GM18867 (cell line): ENCODE measurements at regions not wholly inside any gene's neighbourhood (a gene's known extent, or its start where the extent isn't known, plus 50 kb on each side); places are given as distances from the start of the nearest gene placed in this dataset.
"Not testable (repeated sequence)": the region's sequence is repeated elsewhere in the genome, so short reads cannot be mapped to it uniquely, and the experiment has no call there.

Source experiments
- ATAC-seq: cut with Tn5 transposase; IDR thresholded peaks from one replicate; pipeline ENCODE4 v1.9.1; 2021; ENCODE audit warnings: mild to moderate bottlenecking, moderate library complexity; ENCODE audit not compliant: unreplicated experiment

DNA sequence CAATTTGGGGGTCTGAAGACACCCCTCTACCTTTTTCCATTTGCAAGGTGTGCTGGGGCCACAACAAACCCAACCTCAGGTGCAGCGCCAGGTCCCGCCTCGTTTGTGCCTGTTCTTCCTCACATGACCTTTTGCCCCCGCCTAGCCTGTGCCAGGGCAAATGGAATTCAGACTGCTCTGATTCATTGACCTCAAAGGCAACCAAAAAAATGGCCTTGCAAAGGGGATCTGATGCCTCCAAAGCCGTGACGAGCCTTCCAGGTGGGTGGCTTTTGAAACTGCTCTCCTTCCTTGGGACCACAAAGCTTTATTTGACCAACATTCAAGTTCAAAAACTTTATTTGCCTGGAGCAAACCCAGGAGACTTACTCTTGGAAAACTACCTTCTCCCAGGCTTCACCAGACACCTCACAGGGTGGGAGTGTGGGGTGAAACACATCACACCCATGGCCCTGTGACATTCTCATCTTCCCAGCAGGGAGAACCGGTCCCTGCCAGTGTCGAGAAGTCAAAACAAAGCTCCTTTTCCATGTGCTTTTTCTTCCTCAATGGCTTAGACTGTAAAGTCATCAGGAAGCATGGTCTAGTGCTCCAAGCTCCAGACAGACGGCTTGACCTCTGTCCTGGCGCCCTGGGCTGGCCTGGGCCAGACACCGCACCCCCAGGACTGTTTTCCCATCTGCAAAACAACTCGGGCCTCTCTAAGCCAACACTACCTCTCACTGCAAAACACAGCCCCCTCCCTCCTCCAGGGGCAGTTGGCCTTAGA is 103.9 kb upstream of the HES1 start:
- ATAC-seq = no peak

DNA sequence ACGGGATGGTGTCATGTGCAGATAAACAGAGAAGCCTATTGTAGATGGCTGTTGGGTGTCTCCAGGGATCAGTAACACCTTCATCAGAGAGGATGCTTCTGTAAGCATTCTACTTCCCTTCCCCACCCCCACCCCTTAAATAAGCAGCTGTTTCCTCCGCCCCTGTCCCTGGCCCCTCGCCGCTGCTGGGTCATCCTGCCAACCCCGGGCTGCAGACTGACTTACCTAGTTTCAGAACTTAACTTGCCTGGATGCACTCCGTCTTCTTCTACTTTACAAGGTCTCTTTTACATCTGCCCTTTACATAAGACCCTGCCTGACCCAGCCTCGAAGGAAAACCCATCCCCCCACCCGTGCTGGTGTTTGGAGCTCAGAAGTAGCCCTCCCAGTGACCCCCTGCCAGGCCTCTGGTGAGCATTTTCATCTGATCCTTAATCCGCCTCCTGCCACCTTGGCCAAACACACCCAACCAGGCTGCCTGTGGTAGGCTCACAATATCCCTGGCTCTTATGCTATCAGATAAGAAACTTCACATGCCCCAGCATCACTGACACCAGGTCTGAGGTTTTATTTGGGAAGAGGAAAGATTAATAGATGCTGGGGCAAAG is 103.0 kb upstream of the HES1 start:
- no peak for ATAC-seq

DNA sequence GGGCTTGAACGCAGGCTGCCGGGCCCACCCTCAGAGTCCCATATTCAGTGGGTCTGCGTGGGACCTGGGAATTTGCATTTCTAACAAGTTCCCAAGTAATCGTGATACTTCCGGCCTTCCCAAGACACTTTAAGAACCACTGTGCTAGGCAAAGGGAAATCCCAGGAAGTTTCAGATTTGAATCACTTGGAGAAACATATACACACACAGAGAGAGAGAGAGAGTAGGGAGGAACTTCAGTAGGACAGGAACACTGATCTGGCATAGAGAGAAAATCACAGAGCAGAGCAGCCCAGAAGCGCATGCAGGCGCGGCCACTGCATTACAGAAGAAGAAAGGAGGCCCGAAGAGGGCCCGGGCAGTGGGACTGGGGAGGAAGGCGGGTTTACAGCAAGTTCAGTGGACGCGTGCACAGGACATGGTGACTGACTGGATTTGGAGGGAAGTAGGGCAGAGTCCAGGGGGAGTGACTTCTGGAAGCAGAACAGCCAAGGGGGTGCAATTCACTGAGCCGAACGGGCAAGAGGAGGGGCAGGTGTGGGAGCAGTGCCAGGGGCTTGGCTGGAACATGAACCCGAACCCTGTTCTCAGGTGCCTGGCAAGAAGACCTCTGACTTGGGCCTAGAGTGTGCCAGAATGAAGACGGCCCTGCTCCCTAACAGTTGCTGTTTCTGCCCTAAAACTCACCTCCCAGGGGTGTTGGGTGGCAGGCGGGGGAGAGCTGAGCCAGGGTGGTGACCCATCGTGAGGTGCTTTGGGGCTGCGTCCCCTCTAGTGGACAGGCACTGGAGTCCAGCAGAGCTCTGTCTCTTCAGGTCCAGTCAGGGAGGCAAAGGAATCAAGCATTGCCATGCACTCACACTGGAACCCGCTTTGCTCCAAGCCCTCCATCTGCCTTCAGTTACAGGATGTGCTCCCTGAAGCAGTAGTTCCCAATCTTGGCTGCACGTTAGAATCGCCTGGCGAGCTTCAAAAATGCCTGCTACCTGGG is 101.3 kb upstream of the HES1 start:
- ATAC-seq = no peak

DNA sequence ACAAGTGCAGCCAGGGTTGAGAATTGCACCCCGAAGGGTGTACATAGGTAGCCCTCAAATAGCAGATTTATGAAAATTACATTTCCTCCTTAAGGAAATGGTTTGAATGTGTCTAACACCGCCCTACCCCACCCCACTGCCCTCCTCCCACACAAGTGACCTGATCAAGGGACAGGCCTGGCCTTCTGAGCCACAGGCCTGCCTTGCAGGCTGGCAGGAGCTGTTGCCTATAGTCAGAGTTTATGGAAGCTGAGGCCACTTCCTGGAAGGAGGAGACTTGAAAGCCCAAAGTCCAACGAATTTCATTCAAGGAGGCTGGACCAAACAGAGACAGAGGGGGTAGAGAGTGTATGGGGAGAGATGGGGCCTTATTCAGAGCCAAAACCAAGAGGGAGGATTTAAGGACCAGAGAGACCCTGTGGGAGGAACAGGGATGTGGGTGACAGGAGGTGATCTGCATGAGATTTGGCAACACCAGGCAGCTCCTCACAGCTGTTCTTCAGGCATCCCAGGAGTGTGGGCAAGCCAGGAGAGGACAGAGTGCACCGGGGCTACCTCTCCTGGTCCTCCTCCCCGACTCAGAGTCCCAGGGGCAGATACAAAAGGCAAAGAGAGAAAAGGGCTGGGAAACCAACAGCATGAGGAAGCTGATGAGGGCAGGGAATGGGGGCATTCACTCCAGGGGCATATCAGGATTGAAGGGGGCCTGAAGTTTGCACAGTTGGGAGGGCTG is 100.4 kb upstream of the HES1 start:
- ATAC-seq = no peak

DNA sequence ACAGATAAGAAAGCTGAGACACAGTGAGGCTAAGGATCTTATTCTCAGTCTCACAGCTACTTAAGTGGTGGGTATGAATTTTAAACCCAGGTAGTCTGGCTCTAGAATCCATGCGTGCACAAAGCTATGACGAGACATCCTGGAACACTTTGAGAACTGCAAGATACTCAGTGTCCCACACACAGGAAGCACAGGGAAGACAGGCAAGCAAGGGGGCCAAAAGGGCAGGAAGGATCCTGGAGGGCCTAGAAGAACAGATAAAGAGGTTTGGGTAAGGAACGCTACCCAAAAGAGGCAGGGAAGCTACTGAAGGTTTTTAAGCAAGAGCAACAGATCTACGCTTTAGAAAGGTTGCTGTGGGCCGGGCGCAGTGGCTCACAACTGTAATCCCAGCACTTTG is 99.1 kb upstream of the HES1 start:
- no peak for ATAC-seq

DNA sequence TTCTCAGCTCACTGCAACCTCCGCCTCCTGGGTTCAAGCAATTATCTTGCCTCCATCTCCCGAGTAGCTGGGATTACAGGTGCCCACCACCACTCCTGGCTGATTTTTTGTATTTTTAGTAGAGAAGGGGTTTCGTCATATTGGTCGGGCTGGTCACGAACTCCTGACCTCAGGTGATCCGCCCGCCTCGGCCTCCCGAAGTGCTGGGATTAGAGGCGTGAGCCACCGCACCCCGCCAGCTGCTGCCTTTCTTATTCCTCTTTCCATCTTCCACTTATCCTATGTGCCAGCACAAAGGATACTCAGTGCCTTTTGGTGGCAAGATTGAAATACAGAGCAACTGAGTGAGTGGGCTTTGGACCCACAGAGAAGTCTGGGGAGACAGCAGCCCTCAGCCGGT is 97.6 kb upstream of the HES1 start:
- ATAC-seq = not testable (repeated sequence)

DNA sequence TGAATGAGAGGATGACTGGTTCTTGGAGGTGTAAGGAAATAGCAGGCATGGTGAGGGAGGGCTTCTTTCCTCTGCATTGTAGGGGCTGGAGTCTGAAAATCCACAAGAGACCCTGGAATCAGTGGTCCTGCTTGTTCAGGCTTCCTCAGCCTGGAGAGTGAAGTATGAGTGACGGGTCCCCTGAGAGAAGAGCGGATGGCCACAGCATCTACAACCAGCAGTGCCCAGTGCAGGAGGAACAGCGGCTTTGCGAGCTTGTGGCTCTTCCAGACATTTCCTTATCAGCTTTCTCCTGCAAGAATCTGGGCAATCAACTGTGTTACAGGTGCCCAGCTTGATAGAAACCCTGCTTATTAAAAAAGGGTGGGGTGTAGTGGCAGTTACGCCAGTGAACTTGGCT is 97.0 kb upstream of the HES1 start:
- ATAC-seq = no peak

DNA sequence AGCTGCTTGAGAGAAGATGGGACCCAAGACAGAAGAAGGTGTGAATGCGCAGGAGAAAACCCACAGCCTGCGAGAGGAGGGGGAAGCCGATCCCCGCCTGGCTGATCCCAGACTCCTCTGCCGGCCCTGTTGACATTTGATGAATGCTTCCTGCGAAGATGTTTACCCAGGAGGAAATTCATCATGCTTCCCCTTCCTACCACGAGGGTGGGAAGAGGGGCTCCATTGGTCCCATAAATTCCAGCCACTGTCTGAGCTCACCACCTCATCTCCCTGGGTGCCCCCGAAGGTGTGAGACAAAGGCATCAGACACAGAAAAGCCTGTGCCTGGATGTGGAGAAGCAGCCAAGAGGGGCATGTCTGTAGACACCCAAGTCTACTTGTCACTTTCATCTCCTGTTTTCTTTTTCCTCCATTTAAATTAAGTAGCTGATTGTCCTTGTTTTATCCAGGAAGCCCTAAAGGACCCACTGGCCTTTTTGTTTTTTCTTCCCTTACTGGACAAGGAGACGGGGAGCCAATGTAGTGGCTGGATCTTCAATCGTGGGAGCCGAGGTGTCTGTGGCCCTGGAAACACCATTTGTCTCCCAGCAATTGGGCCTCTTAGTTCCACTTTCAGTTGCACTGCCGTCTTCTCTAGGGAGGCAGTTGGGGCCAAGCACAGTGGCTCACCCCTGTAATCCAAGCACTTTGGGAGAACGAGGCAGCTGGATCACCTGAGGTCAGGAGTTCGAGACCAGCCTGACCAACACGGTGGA is 95.3 kb upstream of the HES1 start:
- ATAC-seq = no peak

DNA sequence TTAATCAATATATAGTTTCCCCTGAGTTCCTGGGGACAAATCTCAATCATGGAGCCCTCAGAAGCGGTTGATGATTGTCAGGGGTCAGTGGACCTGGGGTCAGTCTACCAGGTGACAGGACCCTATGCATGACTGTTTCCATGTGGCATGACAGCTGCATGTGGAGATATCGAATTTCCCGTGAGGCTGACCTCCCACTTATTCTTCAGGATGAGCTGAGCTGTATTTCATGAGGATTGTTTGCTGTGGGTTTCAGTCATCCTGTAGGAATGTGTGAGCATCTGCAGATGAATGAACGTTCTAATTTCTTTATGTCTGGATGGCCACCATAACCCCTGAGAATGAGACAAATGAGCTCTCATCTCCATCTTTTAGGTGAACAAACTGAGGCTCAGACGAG is 93.0 kb upstream of the HES1 start:
- no peak for ATAC-seq

DNA sequence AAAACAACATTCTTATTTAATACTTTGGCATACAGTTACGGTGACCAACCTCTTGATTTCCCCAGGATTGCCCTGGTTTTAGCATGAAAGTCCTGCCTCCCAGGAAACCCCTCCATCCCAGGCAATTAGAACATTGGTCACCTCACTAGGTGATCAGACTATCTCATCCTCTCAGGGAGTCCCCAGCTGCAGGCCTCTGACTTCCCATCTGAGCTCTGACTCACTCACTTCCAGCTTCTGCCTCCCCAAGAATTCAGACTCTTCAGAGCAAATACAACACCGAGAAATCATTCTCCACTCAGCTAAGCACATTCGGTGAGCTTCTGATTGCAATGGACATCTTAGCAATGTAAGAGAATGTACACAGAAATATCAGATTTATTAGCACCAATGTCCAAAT is 92.4 kb upstream of the HES1 start:
- ATAC-seq = no peak

DNA sequence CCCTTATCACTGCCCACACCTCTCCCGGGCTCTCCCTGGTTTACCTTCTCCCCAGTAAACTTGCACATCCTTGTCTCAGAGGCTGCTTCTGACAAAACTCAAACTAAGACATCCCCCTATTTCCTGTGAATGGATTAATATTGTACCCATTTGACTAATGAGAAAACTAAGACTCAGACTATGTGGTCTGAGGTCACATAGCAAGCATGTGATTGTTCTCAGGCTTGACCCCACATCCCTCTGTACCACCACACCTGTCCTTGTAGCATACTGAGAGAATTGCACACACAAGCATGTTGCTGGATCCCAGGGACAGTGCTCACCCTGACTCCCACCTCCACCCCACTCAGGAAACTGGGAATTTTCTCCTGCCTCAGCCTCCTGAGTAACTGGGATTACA is 90.7 kb upstream of the HES1 start:
- peak; percentile 87 for ATAC-seq

DNA sequence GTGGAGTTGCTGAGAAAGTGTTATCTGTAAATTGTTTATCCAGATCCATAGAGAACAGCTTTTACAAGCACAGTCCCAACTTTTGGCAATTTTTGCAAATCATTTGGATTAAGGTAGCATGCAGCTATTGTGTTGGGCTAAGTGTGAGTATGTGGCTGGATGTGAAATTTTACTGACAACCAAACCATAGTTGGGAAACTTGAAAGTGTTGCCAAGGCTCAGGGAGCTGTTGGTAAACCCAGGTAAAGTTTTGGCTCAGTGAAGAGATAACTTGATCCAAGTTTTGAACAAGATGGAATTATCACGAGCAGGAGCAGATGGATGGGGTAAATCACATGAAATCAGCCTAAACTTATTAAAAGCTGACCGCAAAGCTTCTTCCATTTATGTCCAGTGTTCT is 90.0 kb upstream of the HES1 start:
- ATAC-seq = no peak

DNA sequence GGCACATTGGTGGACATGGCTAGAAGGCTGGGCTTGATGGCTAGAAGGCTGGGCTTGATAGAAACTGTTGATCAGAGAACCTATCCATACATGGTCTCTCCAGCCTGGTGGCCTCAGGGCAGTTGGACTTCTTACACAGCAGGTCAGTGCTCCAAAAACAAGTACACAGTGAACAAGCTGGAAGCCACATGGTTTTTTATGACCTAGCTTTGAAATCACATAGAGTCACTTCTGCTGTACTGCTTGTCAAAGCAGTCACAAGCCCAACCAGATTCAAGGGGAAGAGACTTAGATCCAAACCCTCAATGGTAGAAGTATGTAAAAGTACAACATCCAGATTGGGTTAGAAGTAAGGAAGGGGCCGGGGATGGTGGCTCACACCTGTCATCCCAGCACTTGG is 89.4 kb upstream of the HES1 start:
- no peak for ATAC-seq

DNA sequence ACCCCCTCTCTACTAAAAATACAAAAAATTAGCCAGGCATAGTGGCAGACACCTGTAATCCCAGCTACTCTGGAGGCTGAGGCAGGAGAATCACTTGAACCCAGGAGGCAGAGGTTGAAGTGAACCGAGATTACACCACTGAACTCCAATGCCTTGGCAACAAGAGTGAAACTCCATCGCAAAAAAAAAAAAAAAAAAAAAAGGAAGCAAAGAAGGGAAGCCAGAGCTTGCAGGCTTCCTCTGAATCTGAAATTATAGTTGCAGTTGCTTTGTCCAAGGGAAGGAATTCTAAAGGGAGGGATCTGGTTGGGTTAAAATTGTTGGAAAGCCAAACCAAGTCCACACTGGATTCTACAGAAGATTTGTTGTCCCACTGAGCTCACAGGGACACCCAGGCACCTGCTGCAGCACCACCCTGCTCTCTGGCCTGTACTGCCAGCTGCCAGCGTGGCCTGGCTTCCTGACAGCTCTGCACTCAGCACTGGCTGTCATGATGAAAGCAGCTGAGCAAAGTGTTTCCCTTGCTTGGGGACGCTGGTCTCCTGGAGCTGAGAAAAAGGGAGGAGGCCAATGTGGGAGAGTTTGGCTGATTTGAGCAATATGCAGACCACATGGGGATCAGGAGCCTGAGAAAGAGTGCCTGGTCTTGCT is 88.8 kb upstream of the HES1 start:
- ATAC-seq = peak; percentile 47

DNA sequence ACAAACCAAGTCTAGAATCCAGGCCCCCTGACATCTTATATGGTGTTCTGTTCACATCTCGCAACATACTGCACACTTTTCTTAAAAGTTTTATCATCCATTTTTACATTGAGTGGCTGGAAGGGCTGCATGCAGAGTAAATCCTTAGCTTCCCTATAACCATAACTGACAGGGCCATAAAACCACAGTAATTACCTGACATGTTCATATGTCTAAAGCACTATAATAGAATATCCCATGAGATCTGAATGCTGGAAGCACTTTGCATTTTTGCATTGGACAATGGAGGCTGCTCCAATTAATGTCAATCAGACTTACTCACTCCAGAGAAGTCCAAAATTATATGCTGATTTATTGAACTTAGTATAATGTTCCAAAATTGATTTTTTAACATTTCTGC is 86.6 kb upstream of the HES1 start:
- ATAC-seq = no peak

DNA sequence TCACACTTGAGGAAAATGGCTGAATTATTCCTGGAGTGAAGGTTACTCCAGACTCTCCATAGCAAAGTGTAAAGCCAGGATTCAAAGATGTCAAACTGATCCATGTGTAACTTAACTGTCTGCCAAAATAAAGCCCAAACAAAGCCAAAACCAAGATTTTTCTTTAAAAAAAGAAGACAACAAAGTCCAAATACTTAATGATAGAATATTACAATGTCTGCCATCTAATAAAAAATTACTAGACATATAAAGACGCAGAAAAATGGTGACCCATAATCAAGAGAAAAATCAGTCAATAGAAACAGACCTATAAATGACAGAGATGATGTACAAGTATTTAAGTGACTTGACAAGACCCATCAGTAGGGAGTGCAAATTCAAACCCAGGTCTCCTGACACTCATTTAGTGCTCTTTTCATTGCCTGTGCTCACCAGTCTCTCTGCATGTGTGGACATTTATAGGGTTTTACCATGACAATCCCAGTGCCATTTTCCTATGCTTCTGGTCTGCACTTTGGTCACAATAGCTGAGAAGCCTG is 85.1 kb upstream of the HES1 start:
- ATAC-seq = no peak

DNA sequence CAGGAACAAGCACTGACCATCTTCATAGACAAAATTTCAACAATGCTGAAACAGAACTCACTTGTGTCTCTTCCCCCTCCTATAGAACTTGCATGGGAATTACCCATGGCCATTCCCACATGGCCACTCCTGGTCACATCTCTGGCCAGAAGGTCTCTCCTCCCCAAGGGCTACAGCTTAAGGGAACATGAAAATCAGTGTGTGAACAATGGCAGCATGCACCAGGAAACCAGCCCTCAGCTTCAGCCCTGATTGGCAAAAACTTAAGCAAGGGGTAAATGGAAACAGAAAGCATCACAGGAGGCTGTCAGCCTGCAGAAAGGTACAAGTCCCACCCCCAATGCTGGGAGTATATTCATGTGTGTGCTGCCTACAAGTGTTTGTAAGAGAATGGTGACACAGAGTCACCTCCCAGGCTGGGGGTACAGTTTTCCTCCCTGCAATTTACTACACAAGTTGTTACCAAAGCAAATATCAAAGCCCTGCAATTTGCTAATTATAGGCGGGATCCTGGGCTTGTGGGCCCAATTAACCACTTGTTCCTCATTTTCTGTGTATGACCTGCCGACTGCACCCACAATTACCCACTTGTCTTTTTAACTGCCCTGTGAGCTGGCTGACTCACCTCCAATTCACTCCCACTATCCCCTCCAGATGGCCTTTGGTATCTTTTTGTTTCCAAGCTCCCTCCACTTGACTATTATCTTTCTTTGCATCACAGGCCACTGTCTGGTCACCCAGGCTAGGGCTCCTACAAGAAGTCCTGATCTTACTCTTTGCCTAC is 84.4 kb upstream of the HES1 start:
- ATAC-seq = no peak

DNA sequence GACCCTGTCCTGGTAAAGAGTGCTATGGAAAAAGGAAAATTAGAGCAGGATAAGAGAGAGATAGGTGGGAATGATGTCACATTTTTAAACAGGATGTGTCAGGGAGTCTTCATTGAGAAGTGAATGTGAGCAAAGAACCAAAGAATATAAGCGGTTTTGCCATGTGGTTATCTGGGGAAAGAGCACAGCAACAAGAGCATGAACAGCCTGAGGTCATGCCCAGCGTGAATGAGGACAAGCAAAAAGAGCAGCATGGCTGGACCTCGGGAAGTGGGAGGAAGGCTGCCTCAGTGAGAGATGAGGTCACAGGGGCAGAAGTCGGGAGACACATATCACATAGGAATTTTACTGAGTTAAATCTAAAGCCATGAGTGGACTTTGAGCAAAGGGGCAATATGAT is 82.8 kb upstream of the HES1 start:
- no peak for ATAC-seq

DNA sequence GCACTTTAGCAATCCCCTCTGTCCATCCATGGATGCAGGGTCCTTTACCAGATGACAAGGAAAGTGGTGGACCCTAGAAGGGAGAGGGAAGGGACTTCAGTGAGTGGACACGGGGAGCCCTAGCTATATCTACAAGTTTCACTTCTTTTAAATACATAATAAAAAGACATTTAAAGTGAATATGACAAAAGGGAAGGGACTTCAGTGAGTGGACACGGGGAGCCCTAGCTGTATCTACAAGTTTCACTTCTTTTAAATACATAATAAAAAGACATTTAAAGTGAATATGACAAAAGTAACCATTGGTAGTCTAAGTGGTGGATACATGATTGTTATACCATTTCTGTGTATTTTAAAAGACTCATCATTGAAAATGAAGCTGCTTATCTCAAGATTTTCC is 81.9 kb upstream of the HES1 start:
- ATAC-seq = no peak
